Epithelial cell of proximal tubule (primary cell): ENCODE measurements at regions not wholly inside any gene's neighbourhood (a gene's known extent, or its start where the extent isn't known, plus 50 kb on each side); places are given as distances from the start of the nearest gene placed in this dataset.

Experiments used
- DNase-seq: peaks from one replicate; pipeline ENCODE4 v3.0.0-alpha.2; 2011; ENCODE audit warnings: low read depth
- H3K4me3 ChIP-seq: 2 replicates; pipeline ENCODE4 v1.5.1; 2011; ENCODE audit warnings: low read depth, mild to moderate bottlenecking, low read length
- TF ChIP-seq, protein P1 (sequence below): conservative IDR thresholded peaks from 2 replicates; pipeline ENCODE4 v1.5.1; 2012; ENCODE audit warnings: low read depth, mild to moderate bottlenecking, low read length

DNA sequence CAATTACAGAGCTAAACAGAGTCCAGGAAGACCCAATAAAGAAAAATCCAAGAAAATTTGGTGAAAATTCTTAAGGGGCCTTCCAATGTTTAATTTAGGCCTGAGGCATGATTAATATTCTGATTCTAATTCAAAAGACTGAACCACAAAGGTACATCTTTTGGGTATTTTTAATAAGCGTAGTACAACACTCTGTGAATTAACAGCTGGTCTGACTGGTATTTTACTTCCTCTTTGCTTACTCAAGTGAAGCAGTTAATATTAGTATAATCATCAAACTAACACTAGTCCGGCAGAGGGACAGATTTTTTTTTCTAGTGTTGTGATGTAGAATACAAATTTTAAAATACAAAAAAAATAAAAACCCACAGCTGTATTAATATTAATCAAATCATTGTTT lies 652.9 kb downstream of the NR4A2 start:
- no peak overlapping the region for H3K4me3 ChIP-seq
- DNase-seq, result no peak
- TF ChIP-seq, protein P1, sequence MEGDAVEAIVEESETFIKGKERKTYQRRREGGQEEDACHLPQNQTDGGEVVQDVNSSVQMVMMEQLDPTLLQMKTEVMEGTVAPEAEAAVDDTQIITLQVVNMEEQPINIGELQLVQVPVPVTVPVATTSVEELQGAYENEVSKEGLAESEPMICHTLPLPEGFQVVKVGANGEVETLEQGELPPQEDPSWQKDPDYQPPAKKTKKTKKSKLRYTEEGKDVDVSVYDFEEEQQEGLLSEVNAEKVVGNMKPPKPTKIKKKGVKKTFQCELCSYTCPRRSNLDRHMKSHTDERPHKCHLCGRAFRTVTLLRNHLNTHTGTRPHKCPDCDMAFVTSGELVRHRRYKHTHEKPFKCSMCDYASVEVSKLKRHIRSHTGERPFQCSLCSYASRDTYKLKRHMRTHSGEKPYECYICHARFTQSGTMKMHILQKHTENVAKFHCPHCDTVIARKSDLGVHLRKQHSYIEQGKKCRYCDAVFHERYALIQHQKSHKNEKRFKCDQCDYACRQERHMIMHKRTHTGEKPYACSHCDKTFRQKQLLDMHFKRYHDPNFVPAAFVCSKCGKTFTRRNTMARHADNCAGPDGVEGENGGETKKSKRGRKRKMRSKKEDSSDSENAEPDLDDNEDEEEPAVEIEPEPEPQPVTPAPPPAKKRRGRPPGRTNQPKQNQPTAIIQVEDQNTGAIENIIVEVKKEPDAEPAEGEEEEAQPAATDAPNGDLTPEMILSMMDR, result no peak

DNA sequence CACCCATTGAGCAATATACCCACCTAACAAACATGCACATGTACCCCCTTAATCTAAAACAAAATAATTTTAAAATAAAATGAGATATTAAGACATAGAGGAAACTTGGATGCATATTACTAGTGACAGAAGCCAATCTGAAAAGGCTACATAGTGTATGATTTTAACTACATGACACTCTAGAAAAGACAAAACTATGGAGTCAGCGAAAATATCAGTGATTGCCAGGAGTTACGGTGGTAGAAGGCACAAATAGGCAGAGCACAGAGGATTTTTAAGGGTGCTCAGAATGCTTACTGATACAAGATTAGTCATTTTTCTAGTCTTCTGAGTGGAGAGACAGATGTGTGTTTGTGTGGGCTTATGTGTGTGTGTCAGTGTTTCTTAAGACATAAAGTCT lies 656.6 kb downstream of the NR4A2 start:
- TF ChIP-seq, protein P1, result no peak
- DNase-seq, result no peak
- no peak overlapping the region for H3K4me3 ChIP-seq

DNA sequence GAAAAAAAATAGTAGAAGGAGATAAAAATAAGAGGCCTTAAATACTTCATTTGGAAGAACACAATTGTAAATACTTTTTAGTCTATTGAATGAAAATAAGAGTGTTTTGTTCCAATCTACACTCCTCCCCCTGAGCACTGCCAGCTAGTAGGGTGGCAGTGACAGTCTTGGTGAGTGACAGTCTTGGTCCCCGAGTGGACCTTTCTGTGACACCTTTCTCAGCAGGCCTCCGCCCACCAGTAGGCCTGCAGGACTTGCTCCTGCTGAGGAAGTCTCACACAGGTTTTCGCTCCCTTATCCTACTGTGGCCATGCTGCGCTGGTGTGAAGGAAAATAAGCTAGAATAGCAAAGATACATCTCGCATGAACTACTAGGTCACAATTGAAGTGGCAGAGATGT lies 666.8 kb downstream of the NR4A2 start:
- TF ChIP-seq, protein P1, result no peak
- DNase-seq, result no peak
- no peak overlapping the region for H3K4me3 ChIP-seq

DNA sequence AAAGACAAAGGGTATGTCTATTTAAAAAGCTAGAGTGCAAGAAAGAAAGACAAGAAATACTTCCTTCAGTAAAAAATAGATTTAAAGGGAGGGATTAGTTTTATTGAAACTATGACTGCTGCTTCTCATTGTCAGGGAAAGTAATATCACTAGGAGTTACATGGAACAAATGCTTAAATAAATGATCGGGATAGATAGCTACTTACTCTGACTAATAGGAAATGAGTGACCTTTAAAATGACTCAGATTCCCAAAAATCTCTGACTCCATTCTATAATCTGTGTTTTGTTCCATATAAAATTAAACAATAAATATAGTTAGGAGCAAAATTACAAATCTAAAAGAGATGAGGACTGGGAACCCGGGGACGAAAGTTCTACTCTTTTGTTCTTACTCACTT lies 669.3 kb downstream of the NR4A2 start:
- TF ChIP-seq, protein P1, result no peak
- DNase-seq, result no peak
- no peak overlapping the region for H3K4me3 ChIP-seq

DNA sequence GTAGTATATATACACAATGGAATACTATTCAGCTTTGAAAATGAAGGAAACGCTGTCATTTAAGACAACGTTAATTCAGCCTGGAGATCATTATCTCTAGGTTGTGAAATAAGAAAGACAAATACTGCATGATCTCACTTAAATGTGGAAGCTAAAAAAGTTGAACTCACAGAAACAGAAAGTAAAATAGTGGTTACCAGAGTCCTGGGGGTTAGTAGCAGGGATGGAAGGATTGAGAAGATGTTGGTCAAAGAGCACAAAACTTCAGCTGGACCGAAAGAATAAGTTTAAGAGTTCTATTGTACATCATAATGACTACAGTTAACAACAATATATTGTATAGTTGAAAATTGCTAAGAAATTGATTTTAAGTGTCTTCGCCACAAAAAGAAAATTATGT lies 670.3 kb downstream of the NR4A2 start:
- no peak for DNase-seq
- H3K4me3 ChIP-seq, result no peak overlapping the region
- TF ChIP-seq, protein P1, result no peak

GRCh38 chr2:155653176-155653575 lies 679.3 kb downstream of the NR4A2 start:
- no peak for DNase-seq
- no peak overlapping the region for H3K4me3 ChIP-seq
- TF ChIP-seq, protein P1, result no peak

- TF ChIP-seq, protein P1, result no peak
- DNase-seq, result no peak
- H3K4me3 ChIP-seq, result no peak overlapping the region
Observed at GRCh38 chr2:155651851-155652250, 680.7 kb downstream of the NR4A2 start.
